ENCODE measurements at regions not wholly inside any gene's neighbourhood (a gene's known extent, or its start where the extent isn't known, plus 50 kb on each side); places are given as distances from the start of the nearest gene placed in this dataset.

GRCh38 chr22:22763512-22763911, 119.1 kb downstream of the GGTLC2 start:
- no peak for TF ChIP-seq POLR2A (IDR thresholded peaks at IDR 0.05)
- no peak for TF ChIP-seq CTCF (IDR thresholded peaks at IDR 0.05)
- TF ChIP-seq POLR2AphosphoS5 (IDR thresholded peaks at IDR 0.05; ENCODE audit: insufficient read depth in 1 of 2, low read depth in 1 of 2), result no peak
